Muscle layer of duodenum (tissue), 2 donors: ENCODE measurements at regions not wholly inside any gene's neighbourhood (a gene's known extent, or its start where the extent isn't known, plus 50 kb on each side); places are given as distances from the start of the nearest gene placed in this dataset.
A peak's percentile ranks its signal among the peaks of the same experiment; 100 is the strongest.

Source experiments
- H3K27ac ChIP-seq: one replicate; pipeline ENCODE4 v1.7.0; 2013; ENCODE audit warnings: mild to moderate bottlenecking, low read length
- H3K27me3 ChIP-seq: one replicate; pipeline ENCODE4 v1.7.0; 2013; ENCODE audit warnings: low read depth, mild to moderate bottlenecking, control low read depth, low read length
- H3K36me3 ChIP-seq, 2 donors: one replicate each; pipeline ENCODE4 v1.7.0; 2013; ENCODE audit warnings: low read length in 2 of 2, control low read depth in 1 of 2, mild to moderate bottlenecking in 1 of 2; ENCODE audit not compliant: insufficient read depth in 2 of 2, control insufficient read depth in 1 of 2
- H3K4me1 ChIP-seq, 2 donors: one replicate each; pipeline ENCODE4 v1.7.0; 2013; ENCODE audit warnings: low read length in 2 of 2, mild to moderate bottlenecking in 2 of 2, control low read depth in 1 of 2, moderate library complexity in 1 of 2; ENCODE audit not compliant: insufficient read depth in 2 of 2, control insufficient read depth in 1 of 2
- H3K4me3 ChIP-seq, 2 donors: one replicate each; pipeline ENCODE4 v1.7.0; 2013; ENCODE audit warnings: low read length in 2 of 2, low read depth in 1 of 2, mild to moderate bottlenecking in 1 of 2
- H3K9me3 ChIP-seq, 2 donors: one replicate each; pipeline ENCODE4 v1.7.0; 2013; ENCODE audit warnings: low read length in 2 of 2, control low read depth in 1 of 2, mild to moderate bottlenecking in 1 of 2; ENCODE audit not compliant: control insufficient read depth in 1 of 2
- donor health status: healthy.

DNA sequence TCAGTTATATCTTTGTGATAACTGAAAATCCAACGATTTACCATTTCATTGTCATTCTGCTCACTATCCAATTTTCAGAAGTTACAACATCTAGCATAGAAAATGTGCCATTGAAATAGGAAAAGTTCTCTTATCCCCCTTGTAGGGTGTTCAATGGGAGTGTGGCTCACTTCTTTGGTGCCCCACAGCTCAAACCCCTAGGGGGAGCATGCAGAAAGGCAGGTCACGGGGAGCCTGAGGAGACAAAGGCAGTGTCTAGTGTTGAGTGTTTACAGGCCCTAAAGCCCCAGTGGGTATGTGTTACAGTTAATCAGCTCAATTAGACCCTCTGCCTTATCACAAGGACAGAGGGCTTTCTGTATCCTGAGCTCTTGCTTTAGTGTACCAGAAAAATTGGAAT is 243.4 kb upstream of the GRID2 start:
- Histone ChIP-seq H3K36me3 (no peaks in the 10 kb centered on the region), H3K27ac (no peak overlapping the region), H3K4me1 (no peaks in the 10 kb centered on the region), H3K27me3 (no peaks in the 10 kb centered on the region), H3K9me3 (no peaks in the 10 kb centered on the region), H3K4me3 (no peak overlapping the region)

DNA sequence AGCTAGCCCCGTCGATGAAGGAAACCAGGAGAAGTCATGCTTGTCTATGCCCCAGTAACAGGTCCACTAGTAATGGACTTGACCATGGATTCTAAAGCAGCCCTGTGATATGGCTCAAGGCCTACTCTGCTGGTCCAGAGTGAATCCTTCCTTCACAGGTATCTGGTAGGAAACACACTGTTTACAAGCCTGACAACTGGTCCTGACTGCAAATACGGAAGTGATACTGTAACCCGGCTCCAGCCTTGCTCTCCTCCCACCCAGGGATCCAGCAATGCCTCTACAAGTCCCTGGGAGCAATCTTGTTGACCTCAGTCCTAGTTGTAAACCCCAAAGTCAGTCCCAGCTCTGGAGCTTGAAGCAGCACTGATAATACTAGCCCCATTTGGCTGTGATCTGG is 239.2 kb upstream of the GRID2 start:
- no peaks in the 10 kb centered on the region for H3K4me1 ChIP-seq
- no peaks in the 10 kb centered on the region for H3K9me3 ChIP-seq

DNA sequence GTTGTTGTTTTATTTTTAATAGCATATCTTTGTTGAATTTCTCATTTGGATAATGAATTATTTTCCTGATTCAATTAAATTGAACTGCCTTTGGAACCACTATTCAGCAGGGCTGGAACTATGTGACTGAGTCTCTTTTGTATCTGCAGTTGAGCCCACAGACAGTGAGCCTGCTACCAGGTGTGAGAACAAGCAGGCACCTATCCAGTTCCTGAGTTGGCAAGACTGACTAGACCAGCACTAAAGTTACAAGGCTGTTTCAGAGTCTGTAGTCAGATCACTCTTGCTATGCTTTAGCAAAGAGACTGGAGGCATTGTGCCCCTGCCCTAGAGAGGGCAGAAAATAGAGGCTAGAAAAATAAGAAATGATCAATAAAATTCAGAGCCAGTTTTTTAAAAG is 237.3 kb upstream of the GRID2 start:
- Histone ChIP-seq H3K27me3 (no peaks in the 10 kb centered on the region), H3K4me3 (no peak overlapping the region), H3K4me1 (no peaks in the 10 kb centered on the region), H3K27ac (no peak overlapping the region), H3K36me3 (no peaks in the 10 kb centered on the region), H3K9me3 (peaks cover 0 to 4% of the 10 kb centered on the region in 2 donors)

More for the DNA sequence above, 239.2 kb upstream of the GRID2 start:
- Histone ChIP-seq H3K4me3 (no peak overlapping the region), H3K36me3 (no peaks in the 10 kb centered on the region), H3K27me3 (no peaks in the 10 kb centered on the region), H3K27ac (no peak overlapping the region)

DNA sequence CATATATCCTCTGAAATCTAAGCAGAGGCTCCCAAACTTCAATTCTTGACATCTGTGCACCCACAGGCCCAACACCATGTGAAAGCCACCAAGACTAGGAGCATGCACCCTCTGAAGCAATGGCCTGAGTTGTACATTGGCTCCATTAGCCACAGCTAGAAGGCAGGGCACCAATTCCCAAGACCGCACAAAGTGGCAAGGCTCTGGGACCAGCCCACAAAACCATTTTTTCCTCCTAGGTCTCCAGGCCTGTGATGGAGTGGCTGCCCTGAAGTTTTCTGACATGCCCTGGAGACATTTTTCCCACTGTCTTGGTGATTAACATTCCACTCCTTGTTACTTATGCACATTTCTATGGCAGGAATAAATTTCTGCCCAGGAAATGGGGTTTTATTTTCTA is 232.2 kb upstream of the GRID2 start:
- Histone ChIP-seq H3K36me3 (no peaks in the 10 kb centered on the region), H3K9me3 (peaks cover 0 to 4% of the 10 kb centered on the region in 2 donors), H3K4me3 (peak overlapping the region in 1 of 2 donors; percentile 12), H3K4me1 (no peaks in the 10 kb centered on the region), H3K27me3 (no peaks in the 10 kb centered on the region), H3K27ac (no peak overlapping the region)

DNA sequence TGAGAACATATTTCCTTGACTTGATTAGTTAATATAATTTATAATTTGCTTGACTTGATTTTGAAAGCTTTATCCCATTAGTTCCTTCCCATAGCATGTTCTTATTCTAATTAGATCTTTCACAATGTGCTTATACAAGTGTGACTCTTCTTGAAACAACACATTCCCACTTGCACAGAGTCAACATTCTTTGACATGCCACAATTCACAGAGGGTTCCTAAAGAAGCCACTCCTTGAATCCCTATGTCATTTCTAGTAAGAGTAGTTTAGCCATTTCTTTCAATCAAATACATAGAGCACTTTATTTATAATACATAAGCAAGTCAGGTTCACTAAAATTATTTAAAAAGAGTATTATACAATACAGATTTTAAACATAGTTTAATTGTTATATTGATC is 228.9 kb upstream of the GRID2 start:
- Histone ChIP-seq H3K9me3 (peaks cover 0 to 8% of the 10 kb centered on the region in 2 donors), H3K4me3 (no peak overlapping the region), H3K27me3 (no peaks in the 10 kb centered on the region), H3K36me3 (no peaks in the 10 kb centered on the region), H3K4me1 (no peaks in the 10 kb centered on the region), H3K27ac (no peak overlapping the region)

DNA sequence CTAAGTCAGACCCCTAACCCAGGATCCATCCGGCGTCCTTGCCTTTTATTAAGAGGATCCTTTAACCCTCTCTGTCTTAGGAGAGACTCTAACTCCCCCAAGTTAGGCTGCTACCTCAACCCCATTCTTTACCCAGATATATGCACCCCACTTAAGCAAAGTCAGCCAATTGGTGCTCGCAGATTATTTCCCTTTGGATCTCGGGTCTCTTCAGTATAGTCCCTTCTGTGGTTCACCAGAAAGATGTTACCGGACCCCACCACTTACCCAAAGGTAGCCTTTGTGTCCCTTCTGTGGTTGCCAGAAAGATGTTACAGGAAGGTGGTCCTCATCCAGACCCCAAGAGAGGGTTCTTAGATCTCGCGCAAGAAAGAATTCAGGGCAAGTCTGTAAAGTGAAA is 212.9 kb upstream of the GRID2 start:
- H3K4me3 ChIP-seq = no peak overlapping the region
- no peaks in the 10 kb centered on the region for H3K36me3 ChIP-seq
- H3K9me3 ChIP-seq = no peaks in the 10 kb centered on the region
- H3K27ac ChIP-seq = no peak overlapping the region
- no peaks in the 10 kb centered on the region for H3K27me3 ChIP-seq
- no peaks in the 10 kb centered on the region for H3K4me1 ChIP-seq

DNA sequence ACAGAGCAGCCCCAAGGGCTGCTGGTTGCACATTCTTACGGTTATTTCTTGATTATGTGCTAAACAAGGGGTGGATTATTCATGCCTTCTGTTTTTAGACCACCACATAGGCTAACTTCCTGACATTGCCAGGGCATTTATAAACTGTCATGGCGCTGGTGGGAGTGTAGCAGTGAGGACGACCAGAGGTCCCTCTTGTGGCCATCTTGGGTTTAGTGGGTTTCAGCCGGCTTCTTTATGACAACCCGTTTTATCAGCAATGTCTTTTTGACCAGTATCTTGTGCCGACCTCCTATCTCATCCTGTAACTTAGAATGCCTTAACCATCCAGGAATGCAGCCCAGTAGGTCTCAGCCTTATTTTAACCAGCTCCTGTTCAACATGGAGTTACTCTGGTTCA is 212.4 kb upstream of the GRID2 start:
- Histone ChIP-seq H3K9me3 (no peaks in the 10 kb centered on the region), H3K27ac (no peak overlapping the region), H3K4me3 (no peak overlapping the region), H3K4me1 (no peaks in the 10 kb centered on the region), H3K27me3 (no peaks in the 10 kb centered on the region), H3K36me3 (no peaks in the 10 kb centered on the region)

DNA sequence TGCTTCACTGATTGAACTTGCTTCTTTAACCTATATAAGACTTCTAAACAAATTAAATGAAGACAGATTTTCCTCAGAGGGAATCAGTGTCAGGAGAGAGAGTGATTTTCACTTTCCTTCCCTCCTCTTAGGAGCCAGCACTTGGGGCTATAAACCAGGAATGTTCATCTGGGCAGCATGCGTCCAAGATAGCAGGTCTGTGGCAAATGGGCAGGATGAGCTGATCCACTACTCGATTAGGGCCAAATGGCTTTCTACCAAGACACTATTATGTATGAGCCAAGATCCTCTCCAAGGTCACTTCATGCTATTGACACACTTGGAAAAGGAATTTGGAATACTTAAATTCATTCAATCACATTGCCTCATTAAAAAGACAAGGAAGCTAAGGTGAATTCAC is 203.9 kb upstream of the GRID2 start:
- Histone ChIP-seq H3K27ac (no peak overlapping the region), H3K27me3 (no peaks in the 10 kb centered on the region), H3K4me3 (no peak overlapping the region), H3K9me3 (no peaks in the 10 kb centered on the region), H3K4me1 (no peaks in the 10 kb centered on the region), H3K36me3 (no peaks in the 10 kb centered on the region)

DNA sequence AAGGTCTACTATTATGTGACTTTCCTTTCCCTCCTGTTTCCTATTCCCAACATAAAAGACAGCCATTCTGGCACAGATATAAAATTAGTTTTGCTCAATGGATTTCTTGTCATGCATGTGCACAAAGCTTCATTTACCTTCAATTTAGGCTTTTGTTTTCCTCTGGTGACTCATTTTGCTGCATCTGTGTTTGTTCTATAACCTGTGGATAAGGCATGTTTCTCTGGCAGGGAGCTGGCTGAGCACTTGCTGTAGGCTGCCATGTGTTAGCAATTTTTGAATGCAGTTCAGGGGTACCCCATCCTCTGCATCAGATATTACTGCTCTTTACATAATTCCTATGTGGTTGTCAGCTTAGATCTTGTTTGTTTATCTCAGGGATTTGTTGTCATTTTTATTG is 202.8 kb upstream of the GRID2 start:
- Histone ChIP-seq H3K27me3 (no peaks in the 10 kb centered on the region), H3K27ac (no peak overlapping the region), H3K36me3 (no peaks in the 10 kb centered on the region), H3K9me3 (no peaks in the 10 kb centered on the region), H3K4me1 (no peaks in the 10 kb centered on the region), H3K4me3 (no peak overlapping the region)

DNA sequence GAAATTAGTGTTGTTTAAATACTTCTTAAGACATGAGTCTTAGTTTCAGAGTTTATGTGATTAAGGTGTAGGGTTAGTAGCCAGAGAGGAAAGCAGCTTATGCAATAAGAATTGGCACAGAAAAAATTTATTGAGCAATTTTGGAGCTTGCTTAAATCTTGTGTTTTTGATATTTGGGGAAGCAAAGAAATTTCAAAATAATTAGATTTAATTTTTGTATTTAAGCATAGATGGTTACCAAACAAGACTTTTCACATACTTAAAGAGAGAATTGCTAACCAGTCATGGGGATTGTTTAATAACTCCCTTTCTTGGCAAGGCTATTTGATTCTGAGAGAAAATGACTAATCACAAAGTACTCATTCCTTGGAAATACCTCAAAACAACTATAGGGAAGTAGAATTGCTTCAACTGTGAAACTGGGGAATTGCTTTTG is 202.0 kb upstream of the GRID2 start:
- Histone ChIP-seq H3K27ac (no peak overlapping the region), H3K36me3 (no peaks in the 10 kb centered on the region), H3K4me1 (no peaks in the 10 kb centered on the region), H3K4me3 (no peak overlapping the region), H3K27me3 (no peaks in the 10 kb centered on the region), H3K9me3 (no peaks in the 10 kb centered on the region)

DNA sequence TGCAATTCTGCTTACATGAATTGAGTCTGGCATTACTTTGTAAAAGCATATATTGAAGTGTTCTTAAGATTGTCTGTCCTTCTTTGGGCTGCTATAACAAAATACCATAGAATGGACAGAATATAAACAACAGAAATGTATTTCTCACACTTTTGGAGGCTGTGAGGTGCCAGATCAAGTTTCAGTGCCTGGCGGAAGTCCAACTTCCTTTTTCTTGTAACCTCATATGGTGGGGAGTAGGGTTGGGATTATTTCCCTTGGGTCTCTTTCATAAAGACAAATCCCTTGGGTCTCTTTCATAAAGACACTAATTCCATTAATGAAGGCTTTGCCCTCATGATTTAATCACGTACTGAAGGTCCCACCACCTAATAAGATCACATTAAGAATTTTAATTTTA is 199.3 kb upstream of the GRID2 start:
- no peaks in the 10 kb centered on the region for H3K9me3 ChIP-seq
- H3K27me3 ChIP-seq = no peaks in the 10 kb centered on the region
- no peaks in the 10 kb centered on the region for H3K36me3 ChIP-seq
- H3K4me1 ChIP-seq = no peaks in the 10 kb centered on the region
- no peak overlapping the region for H3K4me3 ChIP-seq
- no peak overlapping the region for H3K27ac ChIP-seq

DNA sequence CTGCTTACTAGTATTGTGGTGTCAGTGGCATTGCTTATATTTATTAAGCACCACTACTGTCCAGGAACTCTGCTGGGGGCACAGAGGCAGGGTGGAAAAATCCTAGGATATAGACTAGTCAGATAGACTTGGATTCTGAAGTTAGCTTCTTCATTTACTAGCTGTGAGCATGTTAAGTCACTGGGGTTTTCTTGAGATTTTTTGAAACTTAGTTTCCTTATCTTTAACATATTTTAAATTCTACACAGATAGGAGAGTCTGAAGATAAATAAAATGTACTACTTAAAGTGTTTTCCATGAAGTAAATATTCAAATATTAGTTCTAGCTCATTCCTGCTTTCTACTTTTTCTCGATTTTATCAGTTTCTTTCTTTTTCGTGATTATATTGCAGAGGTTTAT is 196.9 kb upstream of the GRID2 start:
- Histone ChIP-seq H3K27me3 (no peaks in the 10 kb centered on the region), H3K4me3 (no peak overlapping the region), H3K9me3 (no peaks in the 10 kb centered on the region), H3K36me3 (no peaks in the 10 kb centered on the region), H3K27ac (no peak overlapping the region), H3K4me1 (no peaks in the 10 kb centered on the region)
